ENCODE measurements at regions not wholly inside any gene's neighbourhood (a gene's known extent, or its start where the extent isn't known, plus 50 kb on each side); places are given as distances from the start of the nearest gene placed in this dataset.

DNA sequence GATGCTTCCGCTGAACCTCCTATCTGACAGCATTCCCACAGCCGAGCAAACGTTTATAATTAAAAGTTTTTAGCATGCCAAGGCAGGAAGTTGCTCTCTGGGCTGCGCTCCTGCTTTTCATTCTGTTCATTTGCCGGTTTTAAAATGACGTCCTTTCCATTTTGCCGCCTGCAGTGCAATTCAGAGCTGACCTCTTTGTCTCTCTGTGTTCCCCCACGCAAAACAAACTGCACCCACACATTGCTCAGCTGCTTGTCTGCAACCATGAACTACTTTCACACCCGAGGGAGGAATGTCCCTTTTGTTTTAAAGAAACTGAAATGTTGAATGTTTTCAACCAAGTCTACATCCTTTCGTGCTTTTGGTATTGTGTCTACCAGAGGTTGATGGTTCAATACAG lies 416.5 kb downstream of the EFNB2 start:
- Histone ChIP-seq H3K79me1 (ENCODE audit: low read depth, low read length) (no peaks in the 10 kb centered on the region), H3K14ac (ENCODE audit: low read length) (no peak overlapping the region), H3K36me3 (replicated peaks in 1 of 2; ENCODE audit: control insufficient read depth in 2 of 2, insufficient read depth in 2 of 2, low read length in 2 of 2) (no peaks in the 10 kb centered on the region), H2AK5ac (ENCODE audit: low read depth, low read length) (no peak overlapping the region), H3K4me1 (ENCODE audit: control insufficient read depth in 2 of 2, insufficient read depth in 1 of 2, low read depth in 1 of 2, low read length in 2 of 2) (peaks cover 9 to 15% of the 10 kb centered on the region in 2 donors), H3K4me2 (ENCODE audit: insufficient read depth, low read length, poor library complexity, severe bottlenecking) (no peak overlapping the region), H2BK12ac (ENCODE audit: low read length) (no peak overlapping the region), H3K4ac (ENCODE audit: low read length) (no peak overlapping the region), H4K91ac (ENCODE audit: low read depth, low read length, poor library complexity) (no peak overlapping the region), H2BK120ac (ENCODE audit: low read depth, low read length) (no peak overlapping the region), H2BK5ac (ENCODE audit: low read length) (no peak overlapping the region), H3K27me3 (ENCODE audit: control insufficient read depth in 3 of 3, insufficient read depth in 3 of 3, low read depth in 1 of 3, low read length in 3 of 3) (no peaks in the 10 kb centered on the region), H3K9ac (ENCODE audit: low read depth, low read length, poor library complexity) (no peak overlapping the region), H3K4me3 (ENCODE audit: low read length in 2 of 2) (no peak overlapping the region), H3K27ac (replicated peaks; ENCODE audit: low read length) (no peak overlapping the region), H3K9me3 (replicated peaks in 1 of 2; ENCODE audit: control insufficient read depth in 2 of 2, insufficient read depth in 1 of 2, low read depth in 1 of 2, low read length in 2 of 2) (no peaks in the 10 kb centered on the region), H3K23ac (ENCODE audit: low read depth, low read length, poor library complexity) (no peak overlapping the region), H4K8ac (ENCODE audit: low read depth, low read length) (no peak overlapping the region), H2AFZ (ENCODE audit: low read length) (peak overlapping the region; percentile 84), H3K18ac (ENCODE audit: low read length) (no peak overlapping the region), H2BK15ac (ENCODE audit: low read length) (no peak overlapping the region)
- no CpG with 5 or more reads among the region's 10 CpGs for WGBS, 2 donors (ENCODE audit: extremely low coverage in 2 of 2, insufficient read length in 2 of 2, insufficient replicate concordance in 1 of 2)
- no peak for DNase-seq (ENCODE audit: low spot score)

DNA sequence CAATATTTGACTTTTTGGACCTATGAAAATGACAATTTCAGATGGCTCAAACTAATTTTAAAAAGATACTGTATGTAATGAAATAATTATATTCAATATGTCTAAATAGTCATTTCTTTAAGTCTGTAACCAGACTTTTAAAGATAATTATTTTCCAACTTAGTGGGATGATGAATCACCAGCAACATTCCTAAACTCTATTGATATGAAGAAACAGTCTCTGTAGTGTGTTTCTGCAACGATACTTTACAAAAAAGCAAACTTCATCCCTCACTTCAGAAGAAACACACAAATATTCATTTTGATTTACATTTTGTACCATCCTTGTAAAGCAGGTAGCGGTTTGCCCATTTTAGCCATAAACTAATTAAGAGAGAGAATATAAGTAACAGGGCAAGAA lies 417.4 kb downstream of the EFNB2 start:
- DNase-seq (ENCODE audit: low spot score), result no peak
- Histone ChIP-seq H3K27ac (replicated peaks; ENCODE audit: low read length) (no peak overlapping the region), H3K79me1 (ENCODE audit: low read depth, low read length) (no peaks in the 10 kb centered on the region)

DNA sequence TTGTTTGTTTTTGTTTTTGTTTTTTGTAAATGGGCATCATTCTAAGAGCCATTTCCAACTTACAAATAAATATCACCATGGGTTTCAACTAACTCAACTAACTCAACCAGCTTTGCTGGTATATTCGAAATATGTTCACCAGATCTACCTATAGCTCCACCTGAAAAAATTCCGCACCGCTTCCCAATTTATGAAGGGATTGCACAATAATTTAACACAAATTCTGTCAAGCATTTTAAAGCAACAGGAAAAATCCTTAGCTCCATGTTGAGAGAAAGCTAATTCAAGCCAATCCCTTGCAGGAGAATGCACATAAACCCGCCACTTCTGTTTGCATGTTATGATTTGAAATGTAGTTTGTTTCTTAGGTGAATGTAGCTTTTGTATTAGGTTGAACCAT lies 417.8 kb downstream of the EFNB2 start:
- Histone ChIP-seq H2AK5ac (ENCODE audit: low read depth, low read length) (no peak overlapping the region), H3K9ac (ENCODE audit: low read depth, low read length, poor library complexity) (no peak overlapping the region), H2AFZ (ENCODE audit: low read length) (no peak overlapping the region), H3K4me2 (ENCODE audit: insufficient read depth, low read length, poor library complexity, severe bottlenecking) (no peak overlapping the region), H2BK12ac (ENCODE audit: low read length) (no peak overlapping the region), H2BK120ac (ENCODE audit: low read depth, low read length) (no peak overlapping the region), H3K23ac (ENCODE audit: low read depth, low read length, poor library complexity) (no peak overlapping the region), H3K4me3 (ENCODE audit: low read length in 2 of 2) (no peak overlapping the region), H3K4ac (ENCODE audit: low read length) (no peak overlapping the region), H3K27ac (replicated peaks; ENCODE audit: low read length) (no peak overlapping the region), H3K36me3 (replicated peaks in 1 of 2; ENCODE audit: control insufficient read depth in 2 of 2, insufficient read depth in 2 of 2, low read length in 2 of 2) (no peaks in the 10 kb centered on the region), H3K79me1 (ENCODE audit: low read depth, low read length) (no peaks in the 10 kb centered on the region), H2BK15ac (ENCODE audit: low read length) (no peak overlapping the region), H3K9me3 (replicated peaks in 1 of 2; ENCODE audit: control insufficient read depth in 2 of 2, insufficient read depth in 1 of 2, low read depth in 1 of 2, low read length in 2 of 2) (no peaks in the 10 kb centered on the region), H3K14ac (ENCODE audit: low read length) (no peak overlapping the region), H2BK5ac (ENCODE audit: low read length) (no peak overlapping the region), H3K4me1 (ENCODE audit: control insufficient read depth in 2 of 2, insufficient read depth in 1 of 2, low read depth in 1 of 2, low read length in 2 of 2) (peaks cover 9 to 15% of the 10 kb centered on the region in 2 donors), H4K91ac (ENCODE audit: low read depth, low read length, poor library complexity) (no peak overlapping the region), H3K18ac (ENCODE audit: low read length) (no peak overlapping the region), H3K27me3 (ENCODE audit: control insufficient read depth in 3 of 3, insufficient read depth in 3 of 3, low read depth in 1 of 3, low read length in 3 of 3) (no peaks in the 10 kb centered on the region), H4K8ac (ENCODE audit: low read depth, low read length) (no peak overlapping the region)
- DNase-seq (ENCODE audit: low spot score), result no peak
- WGBS, 2 donors (ENCODE audit: extremely low coverage in 2 of 2, insufficient read length in 2 of 2, insufficient replicate concordance in 1 of 2), result no CpG with 5 or more reads among the region's 4 CpGs

More for the DNA sequence above, 417.4 kb downstream of the EFNB2 start:
- H3K4me1 ChIP-seq (ENCODE audit: control insufficient read depth in 2 of 2, insufficient read depth in 1 of 2, low read depth in 1 of 2, low read length in 2 of 2), result peaks cover 9 to 15% of the 10 kb centered on the region in 2 donors
- no peak overlapping the region for H4K8ac ChIP-seq (ENCODE audit: low read depth, low read length)
- no CpG with 5 or more reads among the region's 2 CpGs for WGBS, 2 donors (ENCODE audit: extremely low coverage in 2 of 2, insufficient read length in 2 of 2, insufficient replicate concordance in 1 of 2)
- H3K14ac ChIP-seq (ENCODE audit: low read length), result no peak overlapping the region
- no peak overlapping the region for H2BK15ac ChIP-seq (ENCODE audit: low read length)
- H4K91ac ChIP-seq (ENCODE audit: low read depth, low read length, poor library complexity), result no peak overlapping the region
- H2BK120ac ChIP-seq (ENCODE audit: low read depth, low read length), result no peak overlapping the region
- no peak overlapping the region for H3K4me3 ChIP-seq (ENCODE audit: low read length in 2 of 2)
- H3K18ac ChIP-seq (ENCODE audit: low read length), result no peak overlapping the region
- no peak overlapping the region for H2BK12ac ChIP-seq (ENCODE audit: low read length)
- H3K9ac ChIP-seq (ENCODE audit: low read depth, low read length, poor library complexity), result no peak overlapping the region
- H3K4me2 ChIP-seq (ENCODE audit: insufficient read depth, low read length, poor library complexity, severe bottlenecking), result no peak overlapping the region
- H3K27me3 ChIP-seq (ENCODE audit: control insufficient read depth in 3 of 3, insufficient read depth in 3 of 3, low read depth in 1 of 3, low read length in 3 of 3), result no peaks in the 10 kb centered on the region
- H2BK5ac ChIP-seq (ENCODE audit: low read length), result no peak overlapping the region
- H3K36me3 ChIP-seq (replicated peaks in 1 of 2; ENCODE audit: control insufficient read depth in 2 of 2, insufficient read depth in 2 of 2, low read length in 2 of 2), result no peaks in the 10 kb centered on the region
- no peak overlapping the region for H3K23ac ChIP-seq (ENCODE audit: low read depth, low read length, poor library complexity)
- H2AFZ ChIP-seq (ENCODE audit: low read length), result peak overlapping the region; percentile 7
- no peak overlapping the region for H3K4ac ChIP-seq (ENCODE audit: low read length)
- no peaks in the 10 kb centered on the region for H3K9me3 ChIP-seq (replicated peaks in 1 of 2; ENCODE audit: control insufficient read depth in 2 of 2, insufficient read depth in 1 of 2, low read depth in 1 of 2, low read length in 2 of 2)
- H2AK5ac ChIP-seq (ENCODE audit: low read depth, low read length), result no peak overlapping the region

DNA sequence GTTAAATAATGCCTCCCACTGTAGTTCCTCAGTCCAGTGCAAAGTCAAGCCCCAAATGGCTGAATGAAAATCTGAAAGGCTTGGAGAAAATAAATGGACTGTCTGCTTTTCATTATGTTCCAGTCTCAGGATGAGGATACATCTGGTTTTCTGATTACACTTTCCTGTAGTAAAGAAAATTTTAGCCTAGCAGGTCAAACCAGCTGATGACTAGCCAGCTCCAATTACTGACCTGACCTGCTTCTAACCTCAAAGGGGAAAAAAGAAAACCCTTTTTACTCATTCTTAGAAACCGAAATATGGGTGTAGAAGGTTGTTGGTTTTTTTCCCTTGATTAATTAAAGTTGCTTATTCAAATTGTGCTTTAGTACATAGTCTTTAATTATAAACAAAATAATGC lies 418.4 kb downstream of the EFNB2 start:
- H3K36me3 ChIP-seq (replicated peaks in 1 of 2; ENCODE audit: control insufficient read depth in 2 of 2, insufficient read depth in 2 of 2, low read length in 2 of 2), result no peaks in the 10 kb centered on the region
- no peak overlapping the region for H3K27ac ChIP-seq (replicated peaks; ENCODE audit: low read length)
- H3K23ac ChIP-seq (ENCODE audit: low read depth, low read length, poor library complexity), result no peak overlapping the region
- H3K27me3 ChIP-seq (ENCODE audit: control insufficient read depth in 3 of 3, insufficient read depth in 3 of 3, low read depth in 1 of 3, low read length in 3 of 3), result no peaks in the 10 kb centered on the region
- H2AK5ac ChIP-seq (ENCODE audit: low read depth, low read length), result no peak overlapping the region
- DNase-seq (ENCODE audit: low spot score), result no peak
- H2BK12ac ChIP-seq (ENCODE audit: low read length), result no peak overlapping the region
- H2BK5ac ChIP-seq (ENCODE audit: low read length), result no peak overlapping the region
- H2BK120ac ChIP-seq (ENCODE audit: low read depth, low read length), result no peak overlapping the region
- H2AFZ ChIP-seq (ENCODE audit: low read length), result no peak overlapping the region
- no peak overlapping the region for H3K18ac ChIP-seq (ENCODE audit: low read length)
- H4K8ac ChIP-seq (ENCODE audit: low read depth, low read length), result no peak overlapping the region
- H3K79me1 ChIP-seq (ENCODE audit: low read depth, low read length), result no peaks in the 10 kb centered on the region
- no peak overlapping the region for H3K4me3 ChIP-seq (ENCODE audit: low read length in 2 of 2)
- H3K4ac ChIP-seq (ENCODE audit: low read length), result no peak overlapping the region
- no peak overlapping the region for H3K4me2 ChIP-seq (ENCODE audit: insufficient read depth, low read length, poor library complexity, severe bottlenecking)
- no peak overlapping the region for H2BK15ac ChIP-seq (ENCODE audit: low read length)
- no peak overlapping the region for H4K91ac ChIP-seq (ENCODE audit: low read depth, low read length, poor library complexity)
- peaks cover 9 to 15% of the 10 kb centered on the region in 2 donors for H3K4me1 ChIP-seq (ENCODE audit: control insufficient read depth in 2 of 2, insufficient read depth in 1 of 2, low read depth in 1 of 2, low read length in 2 of 2)
- H3K9ac ChIP-seq (ENCODE audit: low read depth, low read length, poor library complexity), result no peak overlapping the region
- no CpG with 5 or more reads among the region's 1 CpG for WGBS, 2 donors (ENCODE audit: extremely low coverage in 2 of 2, insufficient read length in 2 of 2, insufficient replicate concordance in 1 of 2)
- no peak overlapping the region for H3K14ac ChIP-seq (ENCODE audit: low read length)
- no peaks in the 10 kb centered on the region for H3K9me3 ChIP-seq (replicated peaks in 1 of 2; ENCODE audit: control insufficient read depth in 2 of 2, insufficient read depth in 1 of 2, low read depth in 1 of 2, low read length in 2 of 2)

Data from neuronal stem cell (in vitro differentiated cells).